ENCODE measurements at regions not wholly inside any gene's neighbourhood (a gene's known extent, or its start where the extent isn't known, plus 50 kb on each side); places are given as distances from the start of the nearest gene placed in this dataset.

DNA sequence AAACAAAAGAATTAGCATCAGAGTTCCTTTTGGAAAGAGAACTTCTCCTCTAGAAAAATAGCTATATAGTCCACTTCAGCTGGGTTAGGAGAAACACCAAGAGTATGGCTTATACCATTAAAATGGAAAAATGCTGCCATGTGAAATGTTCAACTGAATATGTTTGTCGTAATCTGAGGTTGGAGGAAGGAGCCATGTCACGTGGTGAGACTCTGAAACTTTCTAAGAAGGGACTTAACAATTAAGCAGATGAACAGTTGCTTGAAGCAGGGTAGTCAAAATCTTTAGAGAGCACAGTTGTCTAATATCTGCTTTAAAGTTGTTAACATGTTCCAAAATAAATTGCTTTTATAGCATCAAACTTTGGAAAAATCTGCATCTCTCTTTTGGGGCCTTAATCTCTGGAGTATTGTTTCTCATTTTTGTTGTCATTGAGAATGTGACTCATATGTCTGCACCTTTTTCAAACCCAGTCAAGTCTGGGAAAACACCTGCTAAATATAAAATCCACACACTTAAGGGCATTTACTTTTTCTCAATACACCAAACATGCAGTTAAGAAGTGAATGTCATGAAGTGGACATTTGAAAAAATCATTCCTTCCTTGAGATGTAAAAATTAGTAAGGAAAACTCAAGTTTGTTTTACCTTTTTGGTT, 168.8 kb upstream of the PDE5A start:
- TF ChIP-seq KLF8 (tag by site-specific recombination; IDR thresholded peaks at IDR 0.05) (no peak), ZNF239 (tag by site-specific recombination; IDR thresholded peaks at IDR 0.05) (no peak)
- TF ChIP-seq, protein P1, sequence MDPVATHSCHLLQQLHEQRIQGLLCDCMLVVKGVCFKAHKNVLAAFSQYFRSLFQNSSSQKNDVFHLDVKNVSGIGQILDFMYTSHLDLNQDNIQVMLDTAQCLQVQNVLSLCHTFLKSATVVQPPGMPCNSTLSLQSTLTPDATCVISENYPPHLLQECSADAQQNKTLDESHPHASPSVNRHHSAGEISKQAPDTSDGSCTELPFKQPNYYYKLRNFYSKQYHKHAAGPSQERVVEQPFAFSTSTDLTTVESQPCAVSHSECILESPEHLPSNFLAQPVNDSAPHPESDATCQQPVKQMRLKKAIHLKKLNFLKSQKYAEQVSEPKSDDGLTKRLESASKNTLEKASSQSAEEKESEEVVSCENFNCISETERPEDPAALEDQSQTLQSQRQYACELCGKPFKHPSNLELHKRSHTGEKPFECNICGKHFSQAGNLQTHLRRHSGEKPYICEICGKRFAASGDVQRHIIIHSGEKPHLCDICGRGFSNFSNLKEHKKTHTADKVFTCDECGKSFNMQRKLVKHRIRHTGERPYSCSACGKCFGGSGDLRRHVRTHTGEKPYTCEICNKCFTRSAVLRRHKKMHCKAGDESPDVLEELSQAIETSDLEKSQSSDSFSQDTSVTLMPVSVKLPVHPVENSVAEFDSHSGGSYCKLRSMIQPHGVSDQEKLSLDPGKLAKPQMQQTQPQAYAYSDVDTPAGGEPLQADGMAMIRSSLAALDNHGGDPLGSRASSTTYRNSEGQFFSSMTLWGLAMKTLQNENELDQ (tag by site-specific recombination; IDR thresholded peaks at IDR 0.05; ENCODE audit: low read depth), result no peak
- Histone ChIP-seq H3K4me1 (ENCODE audit: control insufficient read depth, insufficient read depth, low read length) (no peaks in the 10 kb centered on the region), H3K4me3 (ENCODE audit: low read depth, low read length) (no peak overlapping the region), H3K27ac (ENCODE audit: extremely low read depth, low read depth, low read length) (no peak overlapping the region), H3K9me3 (ENCODE audit: control insufficient read depth, insufficient read depth, low read depth, low read length) (no peaks in the 10 kb centered on the region), H3K36me3 (ENCODE audit: control insufficient read depth in 2 of 2, insufficient read depth in 1 of 2, low read length in 2 of 2) (no peaks in the 10 kb centered on the region)
- POLR2A ChIA-PET, result no interaction called here
- CTCF ChIA-PET, result no interaction called here

DNA sequence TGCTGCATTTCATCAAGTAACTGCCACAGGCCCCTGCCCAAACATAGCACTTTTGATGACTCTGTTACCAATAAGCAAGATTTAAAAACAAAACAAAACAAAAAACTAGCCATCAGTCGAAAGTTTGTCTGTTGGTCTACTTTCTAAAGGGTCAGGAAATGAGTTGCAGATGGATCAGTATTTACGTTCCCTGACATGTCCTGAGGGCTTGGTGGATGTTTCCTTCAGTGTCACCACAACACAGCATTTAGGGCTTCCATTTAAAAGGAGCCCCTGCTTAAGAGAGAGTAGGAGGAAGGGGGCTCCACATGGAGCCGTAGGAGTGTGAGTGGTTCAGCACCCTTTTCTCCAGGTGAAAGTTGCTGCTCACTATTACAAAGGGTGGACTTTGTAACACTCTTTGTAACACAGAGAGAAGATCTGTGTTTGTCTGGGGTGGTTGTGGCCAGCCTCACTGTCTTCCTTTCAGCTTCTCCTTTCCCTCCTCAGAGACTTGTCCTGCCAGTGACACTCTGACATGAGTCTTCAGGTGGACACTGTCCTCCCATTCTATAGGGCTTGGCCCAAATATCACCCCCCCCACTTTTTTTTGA, 167.5 kb upstream of the PDE5A start:
- POLR2A ChIA-PET, result no interaction called here
- no peaks in the 10 kb centered on the region for H3K9me3 ChIP-seq (ENCODE audit: control insufficient read depth, insufficient read depth, low read depth, low read length)
- H3K4me1 ChIP-seq (ENCODE audit: control insufficient read depth, insufficient read depth, low read length), result no peaks in the 10 kb centered on the region
- H3K27ac ChIP-seq (ENCODE audit: extremely low read depth, low read depth, low read length), result no peak overlapping the region
- H3K36me3 ChIP-seq (ENCODE audit: control insufficient read depth in 2 of 2, insufficient read depth in 1 of 2, low read length in 2 of 2), result no peaks in the 10 kb centered on the region
- no peak for TF ChIP-seq KLF17 (tag by site-specific recombination; IDR thresholded peaks at IDR 0.05)
- no peak for TF ChIP-seq ZNF837 (tag by site-specific recombination; IDR thresholded peaks at IDR 0.05)
- TF ChIP-seq ZBTB7A (tag by site-specific recombination; IDR thresholded peaks at IDR 0.05; ENCODE audit: low read depth), result no peak
- no peak for TF ChIP-seq FEZF1 (tag by site-specific recombination; IDR thresholded peaks at IDR 0.05)
- TF ChIP-seq ZNF426 (tag by site-specific recombination; IDR thresholded peaks at IDR 0.05), result no peak
- no peak for TF ChIP-seq ZNF776 (tag by site-specific recombination; IDR thresholded peaks at IDR 0.05; ENCODE audit: borderline replicate concordance)
- no peak for TF ChIP-seq ZNF530 (tag by site-specific recombination; IDR thresholded peaks at IDR 0.05; ENCODE audit: low read depth)
- no peak for TF ChIP-seq ZNF148 (tag by site-specific recombination; IDR thresholded peaks at IDR 0.05; ENCODE audit: borderline replicate concordance)
- no peak for TF ChIP-seq KLF1 (tag by site-specific recombination; IDR thresholded peaks at IDR 0.05)
- TF ChIP-seq, protein P2, sequence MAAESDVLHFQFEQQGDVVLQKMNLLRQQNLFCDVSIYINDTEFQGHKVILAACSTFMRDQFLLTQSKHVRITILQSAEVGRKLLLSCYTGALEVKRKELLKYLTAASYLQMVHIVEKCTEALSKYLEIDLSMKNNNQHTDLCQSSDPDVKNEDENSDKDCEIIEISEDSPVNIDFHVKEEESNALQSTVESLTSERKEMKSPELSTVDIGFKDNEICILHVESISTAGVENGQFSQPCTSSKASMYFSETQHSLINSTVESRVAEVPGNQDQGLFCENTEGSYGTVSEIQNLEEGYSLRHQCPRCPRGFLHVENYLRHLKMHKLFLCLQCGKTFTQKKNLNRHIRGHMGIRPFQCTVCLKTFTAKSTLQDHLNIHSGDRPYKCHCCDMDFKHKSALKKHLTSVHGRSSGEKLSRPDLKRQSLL (tag by site-specific recombination; IDR thresholded peaks at IDR 0.05), result no peak
- no peak for TF ChIP-seq ZNF433 (tag by site-specific recombination; IDR thresholded peaks at IDR 0.05; ENCODE audit: low read depth)
- TF ChIP-seq GLI4 (tag by site-specific recombination; IDR thresholded peaks at IDR 0.05), result no peak
- no peak for TF ChIP-seq ZBTB44 (tag by site-specific recombination; IDR thresholded peaks at IDR 0.05)
- TF ChIP-seq TCF7L2 (IDR thresholded peaks at IDR 0.05; ENCODE audit: borderline replicate concordance, low read depth, low read length), result no peak
- CTCF ChIA-PET, result no interaction called here
- no peak overlapping the region for H3K4me3 ChIP-seq (ENCODE audit: low read depth, low read length)

Data from HEK293 (cell line).